Neural cell (in vitro differentiated cells): ENCODE measurements at regions not wholly inside any gene's neighbourhood (a gene's known extent, or its start where the extent isn't known, plus 50 kb on each side); places are given as distances from the start of the nearest gene placed in this dataset.

Experiments
- H2AFZ ChIP-seq: fragments of 200-600, 300-800 bp; sonication (generic), shearing (Covaris generic); 2 replicates; pipeline ENCODE4 v1.6.0; 2014; ENCODE audit warnings: low read depth, mild to moderate bottlenecking, antibody characterized with exemption, low read length, moderate library complexity
- H3F3A ChIP-seq: fragments of 200-600 bp; shearing (Covaris generic); 2 replicates; pipeline ENCODE4 v1.6.1; 2016; ENCODE audit warnings: mild to moderate bottlenecking, moderate library complexity, mixed read lengths, antibody characterized with exemption, low read length; ENCODE audit not compliant: insufficient read depth, poor library complexity, severe bottlenecking
- H3K27ac ChIP-seq: fragments of 200-600, 300-800 bp; sonication (generic), shearing (Covaris generic); 2 replicates; pipeline ENCODE4 v1.5.1; 2014; ENCODE audit warnings: mild to moderate bottlenecking, low read length, moderate library complexity
- H3K27me3 ChIP-seq: fragments of 300-800, 200-600 bp; sonication (generic), shearing (Covaris generic); 2 replicates; pipeline ENCODE4 v1.6.0; 2014; ENCODE audit warnings: mild to moderate bottlenecking, low read depth, low read length, moderate library complexity; ENCODE audit not compliant: insufficient read depth
- H3K36me3 ChIP-seq: fragments of 300-800, 200-600 bp; sonication (generic), shearing (Covaris generic); 2 replicates; pipeline ENCODE4 v1.5.1; 2014; ENCODE audit warnings: mild to moderate bottlenecking, antibody characterized with exemption, low read length, moderate library complexity; ENCODE audit not compliant: insufficient read depth
- H3K4me2 ChIP-seq: fragments of 300-800, 200-600 bp; sonication (generic), shearing (Covaris generic); 2 replicates; pipeline ENCODE4 v1.6.0; 2014; ENCODE audit warnings: mild to moderate bottlenecking, low read length
- H3K4me3 ChIP-seq: fragments of 300-800, 200-600 bp; sonication (generic), shearing (Covaris generic); 2 replicates; pipeline ENCODE4 v1.5.1; 2014; ENCODE audit warnings: mild to moderate bottlenecking, low read length, moderate library complexity
- H3K79me2 ChIP-seq: fragments of 200-600 bp; shearing (Covaris generic); replicated peaks from 2 replicates; pipeline ENCODE4 v1.6.0; 2014; ENCODE audit warnings: mild to moderate bottlenecking, low read length, moderate library complexity; ENCODE audit not compliant: insufficient read depth
- H3K9ac ChIP-seq: fragments of 300-800, 200-600 bp; sonication (generic), shearing (Covaris generic); 2 replicates; pipeline ENCODE4 v1.6.1; 2016; ENCODE audit warnings: mild to moderate bottlenecking, low read length, mixed read lengths
- H3K9me2 ChIP-seq: fragments of 200-600 bp; shearing (Covaris generic); 2 replicates; pipeline ENCODE4 v1.6.1; 2016; ENCODE audit warnings: mild to moderate bottlenecking, low read length, mixed read lengths; ENCODE audit not compliant: insufficient read depth
- H3K9me3 ChIP-seq: fragments of 200-600, 300-800 bp; sonication (generic), shearing (Covaris generic); 2 replicates; pipeline ENCODE4 v1.6.1; 2016; ENCODE audit warnings: mild to moderate bottlenecking, mixed run types, low read length, moderate library complexity, mixed read lengths
- H4K20me1 ChIP-seq: fragments of 200-600 bp; shearing (Covaris generic); 2 replicates; pipeline ENCODE4 v1.6.1; 2016; ENCODE audit warnings: mild to moderate bottlenecking, mixed run types; ENCODE audit not compliant: insufficient read depth
- EP300 ChIP-seq: fragments of 450-650 bp; conservative IDR thresholded peaks from 2 replicates; pipeline ENCODE4 v1.6.1; 2014; ENCODE audit warnings: antibody characterized with exemption, mild to moderate bottlenecking, moderate library complexity; ENCODE audit not compliant: poor library complexity, severe bottlenecking
- EZH2 ChIP-seq: fragments of 200-600, 300-800 bp; shearing (Covaris generic), sonication (generic); IDR thresholded peaks from 2 replicates; pipeline ENCODE4 v1.6.1; 2014; ENCODE audit warnings: antibody characterized with exemption, low read length, borderline replicate concordance, mild to moderate bottlenecking; ENCODE audit not compliant: insufficient read depth, poor library complexity, severe bottlenecking
- MXI1 ChIP-seq: fragments of 450-650 bp; conservative IDR thresholded peaks from 2 replicates; pipeline ENCODE4 v1.6.1; 2014; ENCODE audit warnings: antibody characterized with exemption, mild to moderate bottlenecking; ENCODE audit not compliant: poor library complexity, severe bottlenecking
- POLR2AphosphoS5 ChIP-seq: IDR thresholded peaks from 2 replicates; pipeline ENCODE4 v1.6.1; 2012
- RAD21 ChIP-seq: fragments of 450-650 bp; conservative IDR thresholded peaks from 2 replicates; pipeline ENCODE4 v1.6.1; 2014; ENCODE audit warnings: antibody characterized with exemption, mild to moderate bottlenecking, moderate library complexity
- SMC3 ChIP-seq: fragments of 450-650 bp; conservative IDR thresholded peaks from 2 replicates; pipeline ENCODE4 v1.6.1; 2014; ENCODE audit warnings: antibody characterized with exemption, mild to moderate bottlenecking, moderate library complexity; ENCODE audit not compliant: poor library complexity
- TAF1 ChIP-seq: IDR thresholded peaks from 2 replicates; pipeline ENCODE4 v1.6.1; 2012; ENCODE audit warnings: low read depth
- TF ChIP-seq, protein P1 (sequence below): IDR thresholded peaks from 2 replicates; pipeline ENCODE4 v1.6.1; 2012; ENCODE audit warnings: borderline replicate concordance
- TF ChIP-seq, protein P2 (sequence below): fragments of 450-650 bp; IDR thresholded peaks from 2 replicates; pipeline ENCODE4 v1.5.1; 2014; ENCODE audit warnings: antibody characterized with exemption, mild to moderate bottlenecking, moderate library complexity; ENCODE audit not compliant: poor library complexity, severe bottlenecking

DNA sequence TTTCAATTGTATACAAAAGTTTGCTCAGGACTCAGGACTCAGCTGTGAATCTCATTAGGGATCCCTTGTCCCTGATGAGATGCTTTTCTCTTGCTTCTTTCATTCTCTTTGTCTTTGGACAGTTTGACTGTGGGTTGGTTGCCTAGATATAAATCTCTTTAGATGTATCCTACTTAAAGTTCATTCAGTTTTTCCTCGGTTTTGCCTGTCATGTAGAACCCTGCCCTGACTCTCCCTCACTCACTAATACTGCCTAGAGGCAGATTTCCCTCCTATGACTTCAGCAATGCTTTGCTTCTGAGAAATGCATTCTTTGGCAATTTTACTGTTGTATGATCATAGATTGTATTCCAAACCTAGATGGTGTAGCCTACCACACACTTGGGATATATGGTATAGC, 421.4 kb upstream of the TCF4 start:
- Histone ChIP-seq H3K4me2 (no peak overlapping the region), H3K36me3 (no peaks in the 10 kb centered on the region), H3K4me3 (no peak overlapping the region), H3K9me3 (no peaks in the 10 kb centered on the region), H3K9ac (no peak overlapping the region), H3F3A (no peaks in the 10 kb centered on the region), H3K27me3 (no peaks in the 10 kb centered on the region), H3K9me2 (no peaks in the 10 kb centered on the region), H3K79me2 (no peaks in the 10 kb centered on the region), H3K27ac (no peak overlapping the region), H4K20me1 (no peaks in the 10 kb centered on the region), H2AFZ (no peak overlapping the region)
- TF ChIP-seq, protein P1, sequence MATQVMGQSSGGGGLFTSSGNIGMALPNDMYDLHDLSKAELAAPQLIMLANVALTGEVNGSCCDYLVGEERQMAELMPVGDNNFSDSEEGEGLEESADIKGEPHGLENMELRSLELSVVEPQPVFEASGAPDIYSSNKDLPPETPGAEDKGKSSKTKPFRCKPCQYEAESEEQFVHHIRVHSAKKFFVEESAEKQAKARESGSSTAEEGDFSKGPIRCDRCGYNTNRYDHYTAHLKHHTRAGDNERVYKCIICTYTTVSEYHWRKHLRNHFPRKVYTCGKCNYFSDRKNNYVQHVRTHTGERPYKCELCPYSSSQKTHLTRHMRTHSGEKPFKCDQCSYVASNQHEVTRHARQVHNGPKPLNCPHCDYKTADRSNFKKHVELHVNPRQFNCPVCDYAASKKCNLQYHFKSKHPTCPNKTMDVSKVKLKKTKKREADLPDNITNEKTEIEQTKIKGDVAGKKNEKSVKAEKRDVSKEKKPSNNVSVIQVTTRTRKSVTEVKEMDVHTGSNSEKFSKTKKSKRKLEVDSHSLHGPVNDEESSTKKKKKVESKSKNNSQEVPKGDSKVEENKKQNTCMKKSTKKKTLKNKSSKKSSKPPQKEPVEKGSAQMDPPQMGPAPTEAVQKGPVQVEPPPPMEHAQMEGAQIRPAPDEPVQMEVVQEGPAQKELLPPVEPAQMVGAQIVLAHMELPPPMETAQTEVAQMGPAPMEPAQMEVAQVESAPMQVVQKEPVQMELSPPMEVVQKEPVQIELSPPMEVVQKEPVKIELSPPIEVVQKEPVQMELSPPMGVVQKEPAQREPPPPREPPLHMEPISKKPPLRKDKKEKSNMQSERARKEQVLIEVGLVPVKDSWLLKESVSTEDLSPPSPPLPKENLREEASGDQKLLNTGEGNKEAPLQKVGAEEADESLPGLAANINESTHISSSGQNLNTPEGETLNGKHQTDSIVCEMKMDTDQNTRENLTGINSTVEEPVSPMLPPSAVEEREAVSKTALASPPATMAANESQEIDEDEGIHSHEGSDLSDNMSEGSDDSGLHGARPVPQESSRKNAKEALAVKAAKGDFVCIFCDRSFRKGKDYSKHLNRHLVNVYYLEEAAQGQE, result no peak
- TF ChIP-seq EP300 (no peak), POLR2AphosphoS5 (no peak), EZH2 (no peak), RAD21 (no peak), SMC3 (no peak), MXI1 (no peak), TAF1 (no peak)
- TF ChIP-seq, protein P2, sequence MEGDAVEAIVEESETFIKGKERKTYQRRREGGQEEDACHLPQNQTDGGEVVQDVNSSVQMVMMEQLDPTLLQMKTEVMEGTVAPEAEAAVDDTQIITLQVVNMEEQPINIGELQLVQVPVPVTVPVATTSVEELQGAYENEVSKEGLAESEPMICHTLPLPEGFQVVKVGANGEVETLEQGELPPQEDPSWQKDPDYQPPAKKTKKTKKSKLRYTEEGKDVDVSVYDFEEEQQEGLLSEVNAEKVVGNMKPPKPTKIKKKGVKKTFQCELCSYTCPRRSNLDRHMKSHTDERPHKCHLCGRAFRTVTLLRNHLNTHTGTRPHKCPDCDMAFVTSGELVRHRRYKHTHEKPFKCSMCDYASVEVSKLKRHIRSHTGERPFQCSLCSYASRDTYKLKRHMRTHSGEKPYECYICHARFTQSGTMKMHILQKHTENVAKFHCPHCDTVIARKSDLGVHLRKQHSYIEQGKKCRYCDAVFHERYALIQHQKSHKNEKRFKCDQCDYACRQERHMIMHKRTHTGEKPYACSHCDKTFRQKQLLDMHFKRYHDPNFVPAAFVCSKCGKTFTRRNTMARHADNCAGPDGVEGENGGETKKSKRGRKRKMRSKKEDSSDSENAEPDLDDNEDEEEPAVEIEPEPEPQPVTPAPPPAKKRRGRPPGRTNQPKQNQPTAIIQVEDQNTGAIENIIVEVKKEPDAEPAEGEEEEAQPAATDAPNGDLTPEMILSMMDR, result no peak

DNA sequence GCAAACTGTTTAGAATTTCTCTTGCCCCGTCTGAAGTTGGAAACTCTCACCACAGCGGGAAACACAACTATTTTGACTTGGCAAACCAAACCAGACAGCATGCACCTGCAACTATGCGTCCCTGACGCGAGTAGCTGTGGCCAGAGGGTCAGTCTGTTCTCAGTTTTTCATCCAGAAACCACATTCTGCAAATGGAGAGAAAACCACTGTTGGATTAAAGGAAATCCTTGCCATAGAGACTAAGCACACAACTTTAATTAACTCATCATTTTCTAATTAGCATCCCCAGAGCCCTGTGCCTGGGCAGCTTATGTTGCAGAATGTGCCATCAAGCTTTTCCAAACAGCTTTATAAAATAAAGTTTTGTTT, 415.7 kb upstream of the TCF4 start:
- Histone ChIP-seq H3K9me3 (no peaks in the 10 kb centered on the region), H3K36me3 (no peaks in the 10 kb centered on the region), H3K9ac (no peak overlapping the region), H3K4me3 (no peak overlapping the region), H3K9me2 (no peaks in the 10 kb centered on the region), H2AFZ (no peak overlapping the region), H3F3A (no peaks in the 10 kb centered on the region), H4K20me1 (no peaks in the 10 kb centered on the region), H3K79me2 (no peaks in the 10 kb centered on the region), H3K27ac (no peak overlapping the region), H3K4me2 (no peak overlapping the region), H3K27me3 (no peaks in the 10 kb centered on the region)
- TF ChIP-seq EP300 (no peak), POLR2AphosphoS5 (no peak), TAF1 (no peak), RAD21 (no peak), EZH2 (no peak), SMC3 (no peak)
- TF ChIP-seq, protein P2, result no peak
- TF ChIP-seq, protein P1, result no peak
